Keratinocyte (primary cell): ENCODE measurements at regions not wholly inside any gene's neighbourhood (a gene's known extent, or its start where the extent isn't known, plus 50 kb on each side); places are given as distances from the start of the nearest gene placed in this dataset.

Source experiments
- EZH2 ChIP-seq: IDR thresholded peaks from one replicate; pipeline ENCODE4 v1.6.1; 2012; ENCODE audit warnings: inconsistent platforms, mild to moderate bottlenecking, low read length, moderate library complexity
- TF ChIP-seq, protein P1 (sequence below), 3 experiments: IDR thresholded peaks in 1 of 3; conservative IDR thresholded peaks in 1 of 3; optimal IDR thresholded peaks in 1 of 3; 2 replicates in 2 of 3; 3 replicates in 1 of 3; pipeline versions ENCODE3 to v1.5.1; 2011; ENCODE audit warnings: low read length in 3 of 3, mild to moderate bottlenecking in 3 of 3, moderate library complexity in 2 of 3, control low read depth in 1 of 3, inconsistent platforms in 1 of 3; ENCODE audit not compliant: insufficient read depth in 2 of 3; ENCODE audit errors: extremely low read depth in 1 of 3

DNA sequence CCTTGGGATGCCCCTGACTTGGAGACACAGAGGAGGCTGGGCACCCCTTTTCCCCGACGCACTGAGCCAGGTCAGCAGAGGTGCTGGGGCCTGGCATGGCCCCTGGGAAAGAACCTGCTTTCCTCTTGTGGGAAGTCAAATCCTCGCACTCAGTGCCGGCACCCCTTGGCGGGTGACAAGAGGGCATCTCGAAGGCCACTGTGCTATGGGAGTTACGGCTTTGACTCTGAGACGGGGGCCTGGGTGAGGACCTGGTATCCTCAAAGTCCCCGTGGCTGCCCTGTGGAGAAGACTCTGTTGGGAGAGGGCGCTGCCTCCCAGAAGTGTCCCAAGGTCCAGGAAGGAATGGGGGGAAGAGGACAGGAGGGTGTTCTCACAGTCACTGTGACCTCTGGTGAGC lies 117.0 kb downstream of the METRNL start:
- TF ChIP-seq, protein P1, sequence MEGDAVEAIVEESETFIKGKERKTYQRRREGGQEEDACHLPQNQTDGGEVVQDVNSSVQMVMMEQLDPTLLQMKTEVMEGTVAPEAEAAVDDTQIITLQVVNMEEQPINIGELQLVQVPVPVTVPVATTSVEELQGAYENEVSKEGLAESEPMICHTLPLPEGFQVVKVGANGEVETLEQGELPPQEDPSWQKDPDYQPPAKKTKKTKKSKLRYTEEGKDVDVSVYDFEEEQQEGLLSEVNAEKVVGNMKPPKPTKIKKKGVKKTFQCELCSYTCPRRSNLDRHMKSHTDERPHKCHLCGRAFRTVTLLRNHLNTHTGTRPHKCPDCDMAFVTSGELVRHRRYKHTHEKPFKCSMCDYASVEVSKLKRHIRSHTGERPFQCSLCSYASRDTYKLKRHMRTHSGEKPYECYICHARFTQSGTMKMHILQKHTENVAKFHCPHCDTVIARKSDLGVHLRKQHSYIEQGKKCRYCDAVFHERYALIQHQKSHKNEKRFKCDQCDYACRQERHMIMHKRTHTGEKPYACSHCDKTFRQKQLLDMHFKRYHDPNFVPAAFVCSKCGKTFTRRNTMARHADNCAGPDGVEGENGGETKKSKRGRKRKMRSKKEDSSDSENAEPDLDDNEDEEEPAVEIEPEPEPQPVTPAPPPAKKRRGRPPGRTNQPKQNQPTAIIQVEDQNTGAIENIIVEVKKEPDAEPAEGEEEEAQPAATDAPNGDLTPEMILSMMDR (optimal IDR thresholded peaks at IDR 0.05 in 1 of 3, IDR thresholded peaks at IDR 0.05 in 1 of 3, conservative IDR thresholded peaks at IDR 0.05 in 1 of 3; ENCODE audit: extremely low read depth in 1 of 3, insufficient read depth in 2 of 3, low read length in 3 of 3): no peak
- TF ChIP-seq EZH2: no peak
